GM21360 (cell line): ENCODE measurements at regions not wholly inside any gene's neighbourhood (a gene's known extent, or its start where the extent isn't known, plus 50 kb on each side); places are given as distances from the start of the nearest gene placed in this dataset.

Experiments
- ATAC-seq: cut with Tn5 transposase; IDR thresholded peaks from one replicate; pipeline ENCODE4 v1.9.1; 2021; ENCODE audit warnings: mild to moderate bottlenecking, moderate library complexity; ENCODE audit not compliant: unreplicated experiment

DNA sequence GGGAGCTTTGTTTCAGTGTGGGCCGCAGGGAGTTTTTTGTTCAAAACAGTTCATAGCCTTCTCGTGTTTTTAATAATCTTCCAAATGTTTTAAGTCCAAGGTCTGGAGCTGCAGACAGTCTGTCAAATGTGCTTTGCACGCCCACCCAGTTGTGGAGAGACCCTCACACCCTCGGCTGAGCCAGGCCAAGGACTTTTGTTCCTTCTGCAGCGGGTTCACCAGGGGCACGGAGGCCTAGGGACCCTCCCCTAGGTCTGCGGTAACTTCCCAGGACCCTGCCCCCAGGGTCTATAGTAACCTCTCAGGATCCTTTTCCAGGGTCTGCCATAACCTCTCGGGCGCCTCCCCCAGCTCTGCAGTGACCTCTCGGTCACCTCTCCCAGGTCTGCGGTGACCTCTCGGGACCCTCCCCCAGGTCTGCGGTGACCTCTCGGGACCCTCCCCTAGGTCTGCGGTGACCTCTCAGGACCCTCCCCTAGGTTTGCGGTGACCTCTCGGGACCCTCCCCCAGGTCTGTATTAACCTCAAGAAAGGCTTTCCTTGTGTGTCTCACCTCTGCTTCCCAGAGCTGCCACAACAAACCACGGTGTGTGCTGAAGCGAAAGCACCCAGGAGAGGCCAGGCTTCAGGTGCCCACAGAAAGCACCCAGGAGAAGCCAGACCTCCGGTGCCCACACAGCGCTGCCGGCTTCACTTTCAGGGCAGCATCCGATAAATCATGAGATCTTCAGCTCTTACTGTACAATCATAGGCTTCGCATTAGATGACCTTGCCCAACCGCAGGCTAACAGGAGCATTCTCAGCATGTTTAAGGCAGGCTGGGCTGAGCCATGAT is 301.9 kb upstream of the SALL3 start:
- no peak for ATAC-seq

DNA sequence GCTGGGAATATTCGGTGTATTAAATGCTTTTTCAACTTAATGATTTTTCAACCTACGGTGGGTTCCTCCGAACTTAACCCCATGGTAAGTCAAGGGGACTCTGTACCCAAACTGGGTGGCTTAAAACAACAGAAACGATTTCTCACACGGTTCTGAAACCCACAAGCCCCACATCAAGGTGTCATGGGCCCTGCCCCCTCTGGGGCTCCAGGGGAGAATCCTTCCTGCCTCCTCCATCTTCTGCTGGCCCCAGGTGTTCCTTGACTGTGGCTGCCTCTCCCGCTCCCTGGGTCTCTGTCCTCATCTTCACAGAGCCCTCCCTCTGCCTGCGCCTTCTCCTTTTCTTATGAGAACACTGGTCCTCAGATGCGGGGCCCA is 301.3 kb upstream of the SALL3 start:
- ATAC-seq: no peak

GRCh38 chr18:78679031-78679430 is 300.6 kb upstream of the SALL3 start:
- no peak for ATAC-seq

DNA sequence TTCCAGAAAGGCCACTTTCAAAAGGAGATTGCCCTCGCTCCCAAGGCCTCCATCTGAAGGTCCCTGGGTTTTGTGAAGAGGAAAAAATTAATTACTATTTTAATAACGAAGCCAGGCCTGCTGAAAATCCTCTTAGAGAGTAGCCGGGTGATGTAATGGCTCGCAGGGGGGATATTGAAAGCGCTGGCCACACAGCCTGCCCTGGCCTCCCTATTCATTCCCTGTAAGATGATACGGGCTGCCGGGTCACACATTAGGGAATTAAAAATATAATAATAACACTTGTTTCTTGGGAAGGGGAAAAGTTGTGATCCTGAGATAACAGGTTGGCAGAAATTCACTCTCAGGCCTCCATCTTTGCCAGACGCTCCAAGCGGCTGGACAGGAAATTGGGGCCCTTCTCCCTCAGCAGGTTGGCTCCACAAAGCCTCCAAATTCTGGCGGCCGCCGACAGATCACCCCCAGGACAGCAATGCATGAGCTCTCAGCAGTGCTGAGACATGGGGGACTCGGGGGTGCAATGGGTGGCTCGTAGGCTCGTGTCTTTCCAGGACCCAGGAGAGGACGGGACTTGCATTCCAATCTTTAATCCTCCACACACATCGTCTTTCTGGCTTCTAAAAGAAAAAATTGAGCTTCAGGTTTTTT is 299.9 kb upstream of the SALL3 start:
- no peak for ATAC-seq

GRCh38 chr18:78681396-78681795 is 298.2 kb upstream of the SALL3 start:
- no peak for ATAC-seq

DNA sequence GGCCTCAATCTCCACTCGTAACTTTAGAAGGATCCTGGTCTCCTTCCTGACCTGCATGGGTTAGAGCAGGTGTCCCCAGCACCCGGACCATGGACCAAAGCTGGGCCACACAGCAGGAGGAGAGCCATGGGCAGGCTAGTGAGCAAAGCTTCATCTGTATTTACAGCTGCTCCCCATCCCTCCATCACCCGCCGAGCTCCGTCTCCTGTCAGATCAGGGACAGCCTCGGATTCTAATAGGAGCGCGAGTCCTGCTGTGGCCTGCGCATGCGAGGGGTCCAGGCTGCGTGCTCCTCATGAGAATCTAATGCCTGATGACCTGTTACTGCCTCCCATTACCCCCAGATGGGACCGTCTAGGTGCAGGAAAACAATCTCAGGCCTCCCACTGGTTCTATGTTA is 297.7 kb upstream of the SALL3 start:
- no peak for ATAC-seq

DNA sequence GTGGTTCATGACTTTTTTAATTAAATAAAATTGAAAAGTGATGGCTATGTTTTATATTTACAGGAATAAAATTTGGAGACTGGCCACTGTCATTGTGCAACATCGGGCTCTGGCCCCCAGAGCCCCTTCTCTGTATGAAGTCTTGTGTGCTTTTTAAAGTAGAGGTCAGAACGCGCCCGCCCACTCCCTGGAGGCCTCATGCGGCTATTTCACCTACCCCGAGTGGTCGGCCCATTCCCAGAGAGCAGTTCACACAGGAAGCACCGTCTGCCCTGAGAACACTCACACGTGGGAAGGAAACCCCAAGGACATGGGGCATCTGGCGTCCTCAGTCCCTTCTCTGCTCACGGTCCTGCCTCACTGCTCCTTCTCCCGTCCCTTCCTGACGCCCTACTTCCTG is 296.9 kb upstream of the SALL3 start:
- ATAC-seq: no peak

- no peak for ATAC-seq
These were observed 296.2 kb upstream of the SALL3 start for GRCh38 chr18:78683191-78684010.

DNA sequence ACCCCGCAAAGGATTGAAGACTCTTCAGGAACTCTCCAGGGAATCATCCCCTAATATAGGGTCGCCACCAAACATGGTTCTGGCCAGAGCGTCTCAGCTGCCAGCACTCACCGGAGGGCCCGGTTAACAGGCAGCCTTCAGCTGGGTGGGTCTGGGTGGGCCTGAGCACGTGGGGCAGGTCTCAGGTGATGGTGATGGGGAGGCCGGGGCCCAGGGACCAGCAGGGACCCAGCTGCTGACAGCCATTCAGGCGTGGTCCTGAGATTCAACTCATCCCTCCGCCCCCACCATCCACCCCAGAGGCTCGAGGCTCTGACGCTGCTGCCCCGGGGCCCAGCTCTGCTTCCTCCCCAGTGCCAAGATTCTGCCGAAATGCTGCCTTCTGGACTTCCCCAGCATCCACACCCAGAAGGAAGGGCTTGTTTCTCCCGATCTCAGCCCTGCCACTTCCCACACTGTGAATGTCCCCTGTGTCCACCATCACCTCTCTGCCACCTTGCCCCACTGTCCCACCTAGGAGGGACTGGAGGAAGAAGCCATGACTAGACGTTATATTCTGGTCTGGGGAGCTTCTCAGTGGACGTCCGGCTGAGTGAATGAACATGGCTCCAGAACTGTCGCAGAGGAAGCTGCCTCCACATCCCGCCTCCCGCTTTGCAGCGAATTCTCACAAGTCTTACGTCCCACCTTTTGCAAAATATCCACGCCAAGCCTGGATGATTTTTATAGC is 294.2 kb upstream of the SALL3 start:
- ATAC-seq: no peak

- no peak for ATAC-seq
These were observed 293.6 kb upstream of the SALL3 start for GRCh38 chr18:78685980-78686530.

DNA sequence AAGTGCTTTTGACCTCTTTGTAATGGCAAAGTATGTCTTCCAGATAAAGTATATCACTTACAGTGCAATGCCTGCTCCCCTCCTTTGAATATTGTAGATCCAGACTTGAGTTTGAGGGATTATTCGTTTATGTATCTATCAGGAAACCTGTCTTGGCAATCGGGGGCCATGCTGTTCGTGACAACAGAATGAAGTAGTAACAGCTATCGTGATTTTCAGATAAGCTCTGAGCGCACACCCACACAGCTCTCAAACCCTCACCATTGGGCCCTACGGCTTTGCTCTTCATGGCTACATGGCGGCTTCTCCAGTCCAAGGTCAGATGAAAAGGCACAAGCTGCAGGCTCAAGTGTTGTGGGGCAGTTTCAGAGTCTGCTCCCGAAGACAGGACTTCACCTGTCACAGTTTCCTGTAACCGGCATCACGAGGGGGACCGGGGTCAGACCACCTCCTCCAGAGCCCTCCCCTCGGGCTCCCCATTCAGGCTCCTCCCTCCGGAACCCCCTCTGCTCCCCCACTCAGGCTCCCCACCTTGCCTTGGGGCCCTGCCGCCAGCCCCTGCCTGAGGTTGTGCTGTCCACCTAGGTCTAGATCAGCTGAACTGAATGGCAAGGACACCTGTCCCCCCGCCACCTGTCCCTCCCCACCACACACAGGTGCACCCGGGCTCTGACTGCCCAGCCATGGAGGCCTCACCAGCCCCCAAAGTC is 292.5 kb upstream of the SALL3 start:
- ATAC-seq: no peak

GRCh38 chr18:78687736-78688135 is 291.9 kb upstream of the SALL3 start:
- no peak for ATAC-seq

GRCh38 chr18:78688249-78688648 is 291.4 kb upstream of the SALL3 start:
- no peak for ATAC-seq

DNA sequence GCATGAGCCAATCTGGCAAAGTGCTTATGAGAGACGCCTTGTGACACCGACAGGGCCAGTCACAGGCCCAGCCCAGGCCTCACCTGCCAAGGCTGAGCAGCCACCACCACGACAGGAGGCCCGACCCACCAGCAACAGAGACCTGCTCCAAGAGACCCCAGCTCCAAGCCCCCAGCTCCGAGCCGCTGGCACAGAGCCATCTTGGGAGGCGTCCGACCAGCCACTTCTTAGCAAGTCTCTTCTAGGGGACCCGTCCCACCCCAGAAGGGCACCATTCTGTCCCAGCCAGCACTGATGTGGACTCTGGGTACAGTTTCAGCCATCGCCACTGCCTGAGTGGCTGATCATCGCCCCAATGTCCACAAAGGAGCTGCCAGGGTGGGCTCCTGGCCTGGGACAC is 290.7 kb upstream of the SALL3 start:
- no peak for ATAC-seq

- ATAC-seq: no peak
These were observed 290.0 kb upstream of the SALL3 start for GRCh38 chr18:78689606-78690005.

DNA sequence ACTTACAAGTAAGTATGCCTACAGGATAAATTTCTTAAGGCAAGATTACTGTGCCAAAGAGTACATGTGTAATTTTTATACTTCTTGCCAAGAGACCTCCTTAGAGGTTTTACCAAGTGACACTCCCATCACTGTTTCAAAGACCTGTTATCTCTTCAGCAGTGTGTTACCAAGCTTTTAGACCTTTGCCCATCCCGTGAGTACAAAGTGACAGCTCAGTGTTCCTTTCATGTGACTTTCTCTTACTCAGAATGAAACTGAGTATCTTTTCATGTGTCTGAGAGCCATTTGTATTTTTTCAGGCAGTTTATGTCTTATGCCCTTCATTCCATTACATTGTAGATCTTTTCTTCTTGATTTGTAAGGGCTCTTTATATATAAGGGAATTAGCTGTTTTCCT is 287.5 kb upstream of the SALL3 start:
- ATAC-seq: no peak

DNA sequence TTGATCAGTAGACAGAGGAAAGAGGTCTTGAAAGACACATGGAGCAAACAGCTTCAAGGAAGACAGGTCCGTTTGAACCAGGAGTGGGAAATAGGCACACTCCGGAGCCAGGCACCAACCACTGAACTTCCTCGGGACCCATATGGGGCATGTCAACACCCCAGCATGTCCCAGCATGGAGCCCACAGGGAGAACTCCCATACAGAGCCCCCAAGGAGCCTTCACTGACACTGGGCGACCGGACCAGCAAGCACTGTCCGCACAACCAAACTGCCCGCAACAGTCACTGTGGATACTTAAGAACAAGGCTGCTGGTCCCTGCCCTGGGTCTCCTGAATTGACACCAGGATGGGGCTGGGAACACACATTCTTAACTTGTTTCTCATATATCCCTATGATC is 286.2 kb upstream of the SALL3 start:
- ATAC-seq: no peak

GRCh38 chr18:78696698-78697435 is 282.8 kb upstream of the SALL3 start:
- no peak for ATAC-seq

DNA sequence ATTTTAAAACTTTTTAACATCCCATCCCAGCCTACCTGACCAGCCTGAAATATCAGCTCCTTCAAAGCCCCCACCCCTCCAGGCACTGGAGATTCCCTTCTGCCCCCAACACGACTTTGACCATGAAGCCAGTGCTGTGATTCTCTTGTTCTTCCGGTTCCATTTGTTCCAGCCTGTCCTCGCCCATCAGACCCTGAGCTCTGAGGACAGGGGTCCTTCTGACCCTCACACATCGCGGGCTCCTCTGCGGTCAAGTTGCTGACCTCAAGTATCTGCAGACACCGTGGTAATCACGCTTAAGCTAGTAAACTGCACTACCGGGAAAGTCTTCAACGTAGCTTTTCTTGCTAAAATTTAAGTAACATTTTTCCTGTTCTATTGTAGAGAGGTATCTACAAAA is 282.2 kb upstream of the SALL3 start:
- no peak for ATAC-seq

DNA sequence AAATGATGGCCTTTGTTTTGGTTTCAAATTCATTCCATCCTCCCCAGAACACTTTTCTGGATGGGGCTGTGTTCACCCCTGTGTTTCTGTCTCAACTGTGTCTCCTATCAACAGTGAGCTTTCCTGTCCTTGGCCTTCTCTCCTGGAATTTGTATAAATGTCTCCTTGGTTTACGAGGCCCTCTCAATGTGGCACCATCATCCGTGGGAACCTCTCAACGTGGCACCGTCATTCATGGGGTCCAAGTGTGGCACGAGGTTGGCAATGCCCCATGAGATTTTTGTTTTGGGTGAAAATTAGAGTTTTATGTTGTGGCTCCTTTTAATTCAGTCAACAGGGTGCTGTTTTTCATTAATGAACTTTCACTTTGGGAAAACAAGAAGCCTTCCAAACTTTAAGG is 280.7 kb upstream of the SALL3 start:
- ATAC-seq: no peak
